HG03565 (cell line): ENCODE measurements at regions not wholly inside any gene's neighbourhood (a gene's known extent, or its start where the extent isn't known, plus 50 kb on each side); places are given as distances from the start of the nearest gene placed in this dataset.

Experiments
- ATAC-seq: cut with Tn5 transposase; IDR thresholded peaks from one replicate; pipeline ENCODE4 v1.9.1; 2021; ENCODE audit warnings: mild to moderate bottlenecking, moderate library complexity; ENCODE audit not compliant: unreplicated experiment

DNA sequence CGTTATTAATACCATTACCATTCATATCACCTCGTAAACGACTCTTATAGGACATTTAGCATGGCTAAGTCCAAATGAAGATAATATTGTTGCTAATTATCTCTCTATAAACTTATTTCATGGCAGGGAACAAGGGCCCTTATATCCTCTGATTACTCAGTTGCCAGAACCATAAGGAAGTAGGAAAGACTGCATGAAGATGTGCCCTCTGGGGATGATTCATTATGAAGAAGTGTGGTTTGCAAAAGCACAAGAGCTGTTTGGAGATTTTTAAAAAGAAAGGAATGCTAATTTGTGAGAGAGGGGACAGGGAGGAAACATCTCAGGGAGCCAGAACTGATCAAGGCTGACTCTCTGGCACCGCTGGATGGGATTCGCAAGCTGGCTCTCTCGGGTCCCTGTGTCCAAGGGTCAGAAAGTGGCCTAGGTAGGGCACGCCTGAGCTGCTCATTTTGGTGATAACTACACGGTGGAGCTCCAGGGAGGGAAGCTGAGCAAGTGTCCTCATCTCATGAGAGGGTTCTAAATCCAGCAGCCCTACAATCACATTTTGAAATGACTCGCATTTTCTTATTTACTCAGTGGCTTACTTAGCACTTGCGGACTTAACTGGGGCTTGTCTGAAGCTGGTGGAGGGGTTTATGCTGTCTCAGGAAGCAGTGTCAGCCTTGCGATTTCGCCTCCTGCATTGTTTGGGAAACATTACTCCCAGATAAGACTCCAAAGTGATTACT is 136.8 kb downstream of the C5orf15 start:
- no peak for ATAC-seq

DNA sequence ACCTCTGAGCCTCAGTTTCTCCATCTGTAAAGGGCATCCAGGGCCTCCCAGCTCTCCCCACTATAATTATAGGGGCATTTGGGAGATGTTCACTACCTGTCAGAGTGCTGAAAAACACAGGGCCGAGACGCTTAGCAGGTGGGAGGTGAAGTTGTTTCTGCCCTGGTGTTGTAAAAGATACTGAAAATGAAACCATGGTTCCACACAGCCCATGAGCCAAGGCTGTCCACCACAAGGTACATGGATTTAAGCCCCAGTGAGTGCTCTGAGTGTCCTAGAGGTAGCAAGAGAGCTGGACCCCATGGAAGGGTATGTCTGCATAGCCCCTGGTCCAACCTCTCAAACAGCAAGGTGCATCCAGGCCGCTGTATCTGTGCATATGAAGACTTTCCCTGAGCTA is 137.5 kb downstream of the C5orf15 start:
- ATAC-seq: no peak

DNA sequence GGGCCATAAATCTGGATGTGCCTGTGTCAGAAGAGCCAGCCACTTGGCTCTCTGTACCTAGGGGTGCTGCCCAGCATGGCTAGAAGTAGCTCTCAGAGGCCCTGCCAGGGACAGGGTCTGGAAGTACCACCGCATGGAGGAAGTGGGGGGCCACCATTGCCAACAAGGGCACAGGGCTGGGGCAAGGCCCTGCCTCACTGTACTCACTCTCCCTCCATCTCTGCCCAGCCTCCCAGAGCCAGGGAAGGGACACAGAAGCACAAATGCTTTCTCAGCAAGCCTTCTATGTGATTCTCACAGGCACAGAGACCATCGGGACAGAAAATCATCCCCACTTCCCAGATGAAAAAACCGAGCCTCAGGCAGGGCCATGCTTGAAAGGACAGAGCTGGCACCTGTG is 138.1 kb downstream of the C5orf15 start:
- ATAC-seq: no peak

DNA sequence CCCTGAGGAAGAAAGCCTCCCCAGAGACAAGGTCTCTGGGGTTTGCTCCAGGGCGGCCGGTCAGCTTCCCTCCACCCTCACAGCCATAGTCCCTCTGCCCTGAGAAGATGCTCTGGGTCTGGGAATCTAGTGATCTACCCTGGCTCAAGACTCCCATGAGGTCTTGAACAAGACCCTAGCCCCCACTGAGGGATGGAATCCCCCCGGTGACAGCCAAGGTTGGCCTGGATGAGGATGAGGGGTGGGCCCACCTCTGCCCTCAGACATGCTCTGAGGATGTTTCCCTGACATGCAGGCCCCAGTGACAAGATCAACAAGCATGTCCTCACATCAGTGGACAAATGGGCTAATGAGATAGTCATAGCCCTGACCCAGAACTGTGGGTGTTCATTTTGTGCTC is 138.6 kb downstream of the C5orf15 start:
- no peak for ATAC-seq

DNA sequence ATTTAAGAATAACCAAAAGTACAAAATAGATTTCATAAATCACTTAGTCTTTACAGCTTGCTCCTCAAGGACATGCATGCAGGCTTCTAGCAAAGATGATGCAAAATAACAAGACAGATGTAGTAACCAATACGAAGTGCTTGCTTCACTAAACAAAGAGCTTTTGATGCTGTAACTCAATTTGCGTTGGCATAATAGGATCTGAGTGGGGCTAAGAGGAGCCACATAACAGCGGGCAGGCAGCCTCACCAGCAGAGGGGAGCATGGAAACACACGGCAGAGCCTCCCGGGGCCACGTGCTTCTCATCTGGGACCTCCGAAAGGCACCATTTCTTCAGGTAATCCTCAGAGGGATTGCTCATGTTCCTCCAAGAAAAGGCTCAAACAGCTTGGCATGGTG is 139.7 kb downstream of the C5orf15 start:
- ATAC-seq: no peak

DNA sequence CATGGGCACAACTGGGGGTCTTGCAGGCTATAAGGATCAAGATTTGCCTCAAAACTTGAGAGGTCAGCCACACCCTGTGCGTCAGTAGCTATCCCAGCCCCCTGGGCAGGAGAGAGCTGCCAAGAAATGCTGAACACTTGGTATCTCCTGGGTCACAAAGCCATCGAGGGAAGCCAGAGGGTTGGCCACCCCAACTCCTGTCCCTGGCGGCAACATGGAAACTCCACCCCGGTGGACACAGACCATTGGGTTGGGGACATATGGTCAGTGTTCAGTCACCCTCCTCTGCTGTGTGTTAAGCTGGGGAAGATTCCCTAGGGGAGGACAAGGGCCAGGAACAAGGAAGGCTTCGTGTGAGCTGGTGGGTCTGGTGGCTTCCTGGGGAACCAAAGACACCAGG is 140.6 kb downstream of the C5orf15 start:
- ATAC-seq: no peak

DNA sequence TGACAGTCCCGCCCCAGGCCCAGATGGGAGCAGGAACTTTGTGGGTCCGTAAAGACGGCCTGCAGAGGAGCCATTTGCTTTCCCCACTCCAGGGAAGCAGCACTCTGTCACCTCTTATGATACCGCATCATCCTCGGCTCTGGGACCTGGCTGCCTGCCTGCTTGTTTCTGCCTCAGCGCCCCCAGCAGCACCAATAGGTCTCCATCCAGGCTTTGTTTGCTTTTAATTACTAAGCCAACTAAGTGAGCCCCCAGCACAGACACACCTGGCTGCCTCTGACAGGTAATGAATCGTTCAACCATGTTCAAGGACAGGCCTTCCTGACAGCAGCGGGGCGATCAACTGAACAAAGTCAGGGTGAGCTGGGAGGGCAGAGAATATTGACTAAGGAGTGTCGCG is 141.4 kb downstream of the C5orf15 start:
- no peak for ATAC-seq

DNA sequence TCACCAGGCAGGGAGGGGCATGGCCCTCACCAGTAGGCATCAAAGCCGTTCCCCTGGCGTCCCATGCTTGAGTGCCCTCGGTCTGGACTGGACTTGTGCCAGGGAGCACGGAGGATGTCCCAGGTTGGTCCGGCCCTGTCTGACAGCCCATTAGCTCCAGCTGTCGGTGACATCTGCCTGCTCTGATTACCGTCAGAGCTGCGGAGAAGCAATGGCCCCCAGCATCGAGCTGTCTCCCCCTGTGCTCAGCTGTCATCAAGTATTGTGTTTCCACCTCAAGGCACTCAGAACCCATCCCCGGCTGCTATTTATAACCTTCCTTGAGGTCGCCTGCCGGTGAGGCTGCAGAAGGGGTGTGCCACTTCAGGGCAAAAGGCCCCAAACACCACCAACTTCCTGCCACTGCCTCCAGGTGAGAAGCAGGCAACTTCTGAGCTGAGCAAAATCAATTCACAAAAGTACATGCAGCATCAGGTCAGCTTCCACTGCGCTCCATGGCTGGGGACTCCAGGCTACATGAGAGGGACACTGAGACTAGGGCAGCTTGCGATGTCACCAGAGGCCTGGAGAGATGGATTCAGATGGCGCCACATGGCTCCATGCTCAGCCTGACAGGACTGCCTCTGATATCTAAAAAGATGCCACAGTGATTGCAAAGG is 142.7 kb downstream of the C5orf15 start:
- ATAC-seq: no peak

DNA sequence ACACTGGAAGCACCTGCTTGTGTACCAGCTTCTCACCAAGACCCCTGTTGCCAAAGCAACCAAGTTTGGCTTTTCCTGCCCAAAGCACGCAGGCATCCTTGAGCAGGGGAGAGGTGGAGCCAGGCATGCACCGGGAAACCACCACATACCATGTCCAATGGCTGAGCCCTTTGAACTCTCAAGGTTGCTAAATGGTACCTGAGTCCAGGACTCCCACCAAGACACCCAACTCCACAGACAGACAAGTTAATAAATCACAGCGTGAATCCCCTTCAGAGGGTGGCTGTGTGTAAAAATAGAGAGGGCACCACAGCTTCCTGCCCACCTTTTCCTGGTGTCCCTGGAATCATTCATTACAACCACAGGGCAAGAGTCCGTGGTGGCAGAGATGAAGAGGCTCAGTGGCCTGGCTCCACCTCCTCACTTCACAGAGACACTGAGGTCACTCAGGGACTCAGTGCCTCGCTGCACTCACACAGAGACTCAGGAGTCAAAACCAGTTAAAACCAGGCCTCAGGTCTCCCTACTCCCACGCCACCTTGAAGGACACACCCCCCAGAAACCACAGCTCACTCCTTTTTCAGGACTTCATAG is 143.7 kb downstream of the C5orf15 start:
- peak; percentile 73 for ATAC-seq

DNA sequence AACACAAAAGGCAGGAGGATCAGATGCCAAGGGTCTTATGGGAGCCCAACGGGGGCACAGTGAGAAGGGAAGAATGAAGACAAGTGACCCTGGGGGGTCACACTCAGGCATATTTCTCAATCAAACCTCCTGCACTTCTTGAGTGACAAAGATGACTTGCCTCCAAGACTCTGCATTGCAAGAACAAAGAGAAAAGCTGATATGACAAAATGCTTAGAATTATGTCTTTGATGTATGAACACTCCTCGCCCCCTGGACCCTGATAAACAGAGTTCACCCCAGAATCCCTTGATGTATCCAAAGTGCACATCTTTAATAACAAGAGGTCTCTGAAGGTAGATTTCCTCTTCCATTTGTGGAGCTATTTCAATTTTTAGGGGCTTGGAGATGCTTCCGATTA is 146.5 kb downstream of the C5orf15 start:
- ATAC-seq: no peak

DNA sequence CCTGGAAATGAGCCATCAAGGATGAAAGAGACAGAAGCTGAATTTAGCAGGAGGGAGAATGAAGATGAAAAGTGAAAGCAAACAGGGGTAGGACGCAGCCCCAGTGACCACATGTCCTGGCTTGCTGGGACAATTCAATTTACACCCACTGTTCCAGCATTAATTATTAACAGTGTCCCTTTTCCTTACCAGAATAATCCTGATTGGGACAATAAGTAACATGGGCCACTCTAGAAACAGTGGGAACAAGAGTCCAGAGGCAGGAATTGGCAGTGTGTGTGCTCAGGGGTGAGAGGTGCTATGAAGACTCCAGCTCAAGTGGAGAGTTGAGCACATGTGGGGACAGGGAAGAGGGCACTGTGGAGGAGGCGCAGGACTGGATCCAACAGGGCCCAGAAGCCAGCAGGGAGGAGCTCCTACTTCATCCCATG is 147.1 kb downstream of the C5orf15 start:
- ATAC-seq: no peak

DNA sequence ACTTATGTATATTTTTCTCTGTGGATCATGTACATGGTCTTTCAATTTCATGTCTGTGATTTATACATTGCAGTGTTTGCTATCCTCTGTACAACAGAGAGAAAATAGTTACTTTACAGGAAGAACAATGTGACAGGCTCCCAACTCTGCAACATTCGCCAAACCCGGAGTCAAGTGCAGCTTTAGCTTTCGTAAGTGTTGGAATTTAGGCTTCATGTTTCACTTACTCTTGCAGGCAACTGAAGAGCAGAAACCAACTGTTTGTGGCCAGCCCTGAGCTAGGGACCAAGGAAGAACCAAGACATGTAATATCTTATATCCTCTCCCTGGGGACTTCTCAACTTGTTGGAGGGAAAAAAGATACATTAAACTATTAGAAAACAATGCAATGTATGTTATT is 147.9 kb downstream of the C5orf15 start:
- no peak for ATAC-seq

DNA sequence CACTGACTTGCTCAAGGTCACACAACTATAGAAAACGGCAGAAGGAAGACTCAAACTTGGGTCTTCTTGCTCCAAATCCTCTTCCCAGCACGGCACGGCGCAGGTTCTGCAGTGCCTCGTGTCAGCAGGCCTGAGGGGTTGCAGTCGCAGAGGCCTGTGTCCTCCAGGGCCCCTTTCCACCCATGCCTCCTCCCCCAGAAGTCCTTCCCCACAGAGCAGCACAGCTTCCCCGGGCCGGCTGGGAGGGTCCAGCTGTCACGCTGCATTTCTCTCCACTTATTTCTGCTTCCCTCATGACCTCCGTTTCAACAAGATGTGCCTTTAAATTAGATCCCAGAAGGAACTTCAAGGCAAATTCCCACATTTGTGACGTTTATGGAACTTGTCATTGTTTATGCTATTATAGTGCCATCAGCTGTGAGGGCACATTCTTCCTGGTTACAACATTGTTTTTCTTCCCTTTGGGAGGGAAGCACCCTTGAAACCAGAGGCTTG is 148.4 kb downstream of the C5orf15 start:
- ATAC-seq: no peak

DNA sequence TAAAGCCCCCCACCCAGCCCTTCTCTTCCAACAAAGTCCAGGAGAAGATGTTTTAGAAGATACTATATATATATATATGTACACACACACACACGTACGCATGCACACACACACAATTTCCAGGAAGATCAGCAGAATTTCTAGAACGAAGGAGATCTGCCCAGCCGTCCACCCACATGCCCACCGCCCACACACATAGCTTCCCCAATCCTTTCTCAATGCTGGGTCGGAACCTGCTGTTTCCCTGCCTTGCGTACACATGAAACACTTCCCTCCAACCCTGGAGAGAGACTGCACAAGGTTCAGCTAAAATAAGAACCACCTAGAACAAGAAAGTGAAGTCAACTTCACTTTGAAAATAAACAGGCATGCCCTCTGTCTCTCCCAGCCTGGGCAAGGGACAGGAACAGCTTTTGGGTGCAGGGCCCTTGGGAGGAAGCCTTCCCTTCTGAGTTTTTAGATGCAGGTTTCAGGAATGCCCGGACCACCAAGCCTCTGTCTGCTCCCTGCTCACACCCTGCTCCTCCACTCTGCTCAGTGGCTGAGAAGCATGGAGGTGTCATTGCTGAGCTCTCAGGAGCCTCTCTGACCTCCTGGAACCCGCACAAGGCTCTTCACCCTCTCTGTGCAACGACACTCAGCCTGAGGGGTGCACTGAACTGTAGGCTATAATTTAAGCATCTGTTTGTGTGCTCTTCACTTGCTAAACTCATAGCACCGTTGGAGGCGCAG is 149.4 kb downstream of the C5orf15 start:
- ATAC-seq: no peak

DNA sequence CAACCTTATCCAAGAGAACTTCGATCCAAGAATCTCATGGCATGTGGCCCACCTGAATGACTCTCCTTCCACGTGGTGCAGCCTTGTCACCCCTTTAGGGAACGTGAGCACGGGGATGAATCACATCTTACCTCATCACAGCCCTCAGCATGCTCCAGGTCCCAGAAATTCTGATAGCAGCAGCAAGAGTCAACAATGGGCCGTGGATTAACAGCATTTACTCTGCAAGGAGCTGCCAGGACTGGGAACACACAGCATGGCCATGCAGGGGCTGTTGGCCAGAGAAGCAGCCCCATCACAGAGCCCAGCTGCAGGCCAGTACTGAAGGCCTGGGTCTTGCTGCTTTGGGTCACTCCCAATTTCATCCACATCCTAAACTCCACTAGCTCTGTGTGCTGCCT is 150.4 kb downstream of the C5orf15 start:
- no peak for ATAC-seq

DNA sequence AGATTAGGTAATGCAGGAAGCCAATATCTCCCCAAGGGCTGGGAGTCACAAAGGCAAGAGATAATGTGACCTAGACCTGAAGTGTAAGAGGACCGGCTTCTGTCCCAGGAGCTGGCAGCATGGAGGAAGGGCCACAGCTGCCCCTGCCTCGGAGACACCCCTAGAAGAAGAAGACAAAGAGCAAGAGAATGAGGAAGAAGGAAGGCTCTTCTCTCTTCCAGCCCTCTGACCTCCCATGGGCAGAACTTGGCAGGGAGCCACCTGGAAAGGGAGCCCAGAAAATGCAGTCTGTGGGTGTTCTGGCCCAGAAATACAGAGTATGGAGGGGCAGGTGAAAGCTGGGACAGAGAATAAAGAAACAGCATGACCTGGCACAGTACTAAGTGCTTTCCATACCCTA is 151.0 kb downstream of the C5orf15 start:
- ATAC-seq: no peak

DNA sequence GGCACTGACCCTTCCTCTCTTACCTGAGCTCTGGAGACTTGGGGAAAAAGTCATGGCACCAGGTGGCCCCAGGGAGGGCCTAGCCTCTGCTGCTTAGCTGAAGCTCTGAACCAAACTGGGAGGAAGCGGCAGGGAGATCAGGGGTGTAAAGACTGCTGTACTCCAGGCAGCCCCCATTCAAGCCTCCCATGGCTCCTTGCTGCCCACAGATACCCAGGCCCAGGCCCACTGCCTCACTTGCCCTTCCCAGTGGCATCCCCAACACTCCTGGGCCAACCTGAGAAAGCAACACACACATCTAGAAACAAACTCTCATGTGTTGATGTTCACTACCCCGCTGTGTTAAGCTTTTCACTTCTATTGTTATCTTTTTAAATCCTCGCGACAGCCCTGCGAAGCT is 151.6 kb downstream of the C5orf15 start:
- no peak for ATAC-seq

DNA sequence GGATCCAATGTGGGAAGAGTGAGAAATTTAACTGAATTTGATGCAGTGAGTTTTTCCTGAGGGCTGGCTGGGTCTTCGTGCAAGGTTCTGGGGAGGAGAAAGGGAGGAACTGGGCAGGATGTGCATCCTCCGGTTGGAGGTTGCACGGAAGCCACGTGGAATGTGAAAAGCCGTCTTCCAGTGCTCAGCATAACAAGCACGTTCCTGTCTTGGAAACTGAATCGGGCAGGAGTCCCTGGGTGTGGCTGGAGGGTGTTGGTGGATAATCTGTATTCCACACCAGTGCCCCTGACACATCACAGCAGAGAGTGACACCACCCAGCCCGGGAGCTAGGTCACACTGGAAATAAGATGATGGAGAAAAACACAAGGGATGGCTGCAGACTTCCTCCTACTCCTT is 154.3 kb downstream of the C5orf15 start:
- ATAC-seq: no peak

DNA sequence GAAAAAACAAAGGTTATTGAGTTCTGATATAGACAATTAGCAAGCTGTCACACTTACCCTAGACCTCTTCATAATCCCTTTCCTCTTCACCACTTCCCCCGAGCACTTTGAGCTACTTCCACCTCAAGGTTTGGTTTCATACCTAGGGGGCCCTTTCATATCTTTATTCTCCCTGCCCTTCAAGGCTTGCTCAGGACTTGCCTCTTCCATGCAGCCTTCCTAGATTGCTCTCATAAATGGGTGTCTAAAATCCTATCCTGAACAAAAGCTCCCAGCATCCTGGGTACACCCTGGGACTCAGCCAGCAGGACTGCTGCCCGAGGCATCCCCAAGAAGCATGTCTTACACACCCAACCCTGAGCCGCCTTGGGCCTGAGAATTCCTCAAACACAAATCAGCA is 157.3 kb downstream of the C5orf15 start:
- no peak for ATAC-seq

DNA sequence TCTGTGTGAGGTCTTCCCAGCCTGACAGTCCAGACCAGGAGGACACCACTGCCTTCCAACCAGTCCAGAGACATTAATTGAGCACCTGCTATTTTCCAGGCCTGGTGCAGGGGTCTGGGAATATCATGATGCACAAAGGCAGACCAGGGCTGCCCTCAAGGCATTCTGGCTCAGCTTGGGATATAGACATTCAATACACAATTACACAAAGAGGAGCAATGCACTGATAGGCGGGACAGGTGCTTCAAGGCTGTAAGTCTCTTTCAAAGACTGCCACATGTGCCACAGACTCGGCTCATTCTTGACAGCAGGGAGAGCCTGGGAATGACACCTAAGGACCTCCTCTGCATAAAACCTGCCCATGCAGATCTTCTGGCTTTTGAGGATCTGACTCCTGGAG is 158.6 kb downstream of the C5orf15 start:
- no peak for ATAC-seq

DNA sequence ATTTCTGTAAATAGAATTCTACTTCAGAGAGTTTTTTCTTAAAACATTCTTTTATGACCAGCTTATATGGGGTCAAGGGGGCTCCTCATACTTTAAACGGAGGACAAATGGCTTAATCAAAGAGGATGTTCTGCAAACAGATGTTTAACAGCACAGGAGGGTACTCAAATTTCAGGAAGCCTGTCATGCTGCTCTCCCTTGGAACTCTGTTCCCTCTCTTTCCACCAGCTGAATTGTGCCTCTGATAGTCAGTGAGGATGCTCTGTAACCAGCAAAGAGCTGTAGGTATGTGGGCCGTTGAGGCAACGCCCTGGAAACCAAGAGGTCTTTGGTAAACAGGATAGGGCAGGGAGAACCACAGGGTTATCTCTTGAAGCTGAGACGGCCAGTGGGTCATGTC is 161.1 kb downstream of the C5orf15 start:
- no peak for ATAC-seq

DNA sequence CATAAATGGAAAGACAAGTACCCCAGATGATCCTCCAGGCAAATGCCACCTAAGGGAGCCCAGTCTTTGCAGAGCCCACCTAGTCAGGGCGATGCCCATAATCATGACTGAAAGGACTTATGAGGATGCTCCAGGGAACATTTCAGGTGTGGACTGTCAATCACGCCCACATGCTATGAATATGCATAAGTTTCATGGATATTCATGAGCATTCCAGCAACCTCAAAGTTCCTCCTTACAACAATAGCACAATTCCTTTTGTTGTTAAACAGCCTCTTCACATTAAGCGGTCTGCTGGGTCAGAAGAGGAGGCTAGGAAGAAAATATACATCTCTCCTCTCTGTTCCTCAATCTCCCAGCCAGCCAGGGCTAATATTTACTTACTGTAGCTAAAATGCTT is 161.6 kb downstream of the C5orf15 start:
- ATAC-seq: no peak
